Muscle of back (tissue), 3 donors: ENCODE measurements at regions not wholly inside any gene's neighbourhood (a gene's known extent, or its start where the extent isn't known, plus 50 kb on each side); places are given as distances from the start of the nearest gene placed in this dataset.

Experiments used
- DNase-seq, 3 donors: peaks; one replicate each; pipeline versions ENCODE4 v3.0.0 to v3.0.0-alpha.2; 2013

- DNase-seq: peak; percentile 63 to 84 (median 65)
Measured at GRCh38 chr20:52493171-52493721, 301.7 kb upstream of the ZFP64 start.

GRCh38 chr20:52490711-52491430 is 299.3 kb upstream of the ZFP64 start:
- DNase-seq: peak in 2 of 3 donors; percentile 7 to 87

- DNase-seq: peak in 1 of 3 donors; percentile 84
Measured at GRCh38 chr20:52484438-52484837, 292.9 kb upstream of the ZFP64 start.

GRCh38 chr20:52483382-52483781 is 291.8 kb upstream of the ZFP64 start:
- no peak for DNase-seq

GRCh38 chr20:52482044-52482443 is 290.5 kb upstream of the ZFP64 start:
- DNase-seq: no peak

- DNase-seq: peak in 2 of 3 donors; percentile 44 to 46
Measured at GRCh38 chr20:52481443-52481842, 289.9 kb upstream of the ZFP64 start.

- DNase-seq: no peak
Measured at GRCh38 chr20:52476074-52476750, 284.6 kb upstream of the ZFP64 start.

- no peak for DNase-seq
Measured at GRCh38 chr20:52473186-52473585, 281.6 kb upstream of the ZFP64 start.

- peak in 1 of 3 donors; percentile 12 for DNase-seq
Measured at GRCh38 chr20:52470561-52470960, 279.0 kb upstream of the ZFP64 start.

GRCh38 chr20:52469128-52469527 is 277.5 kb upstream of the ZFP64 start:
- no peak for DNase-seq

GRCh38 chr20:52465991-52466390 is 274.4 kb upstream of the ZFP64 start:
- DNase-seq: no peak

- no peak for DNase-seq
Measured at GRCh38 chr20:52461582-52461981, 270.0 kb upstream of the ZFP64 start.

- no peak for DNase-seq
Measured at GRCh38 chr20:52459150-52459549, 267.6 kb upstream of the ZFP64 start.

GRCh38 chr20:52457826-52458225 is 266.2 kb upstream of the ZFP64 start:
- no peak for DNase-seq

- peak in 1 of 3 donors; percentile 85 for DNase-seq
Measured at GRCh38 chr20:52454660-52455059, 263.1 kb upstream of the ZFP64 start.

- DNase-seq: no peak
Measured at GRCh38 chr20:52448513-52449232, 257.1 kb upstream of the ZFP64 start.

- no peak for DNase-seq
Measured at GRCh38 chr20:52447225-52447551, 255.6 kb upstream of the ZFP64 start.

GRCh38 chr20:52446421-52447224 is 255.0 kb upstream of the ZFP64 start:
- DNase-seq: no peak

- DNase-seq: no peak
Measured at GRCh38 chr20:52444455-52444854, 252.9 kb upstream of the ZFP64 start.

GRCh38 chr20:52443874-52444273 is 252.3 kb upstream of the ZFP64 start:
- DNase-seq: no peak

GRCh38 chr20:52441710-52442109 is 250.1 kb upstream of the ZFP64 start:
- peak in 1 of 3 donors; percentile 29 for DNase-seq

- no peak for DNase-seq
Measured at GRCh38 chr20:52439375-52439774, 247.8 kb upstream of the ZFP64 start.
